ENCODE measurements at regions not wholly inside any gene's neighbourhood (a gene's known extent, or its start where the extent isn't known, plus 50 kb on each side); places are given as distances from the start of the nearest gene placed in this dataset.
"Not testable (repeated sequence)": the region's sequence is repeated elsewhere in the genome, so short reads cannot be mapped to it uniquely, and the experiment has no call there.

DNA sequence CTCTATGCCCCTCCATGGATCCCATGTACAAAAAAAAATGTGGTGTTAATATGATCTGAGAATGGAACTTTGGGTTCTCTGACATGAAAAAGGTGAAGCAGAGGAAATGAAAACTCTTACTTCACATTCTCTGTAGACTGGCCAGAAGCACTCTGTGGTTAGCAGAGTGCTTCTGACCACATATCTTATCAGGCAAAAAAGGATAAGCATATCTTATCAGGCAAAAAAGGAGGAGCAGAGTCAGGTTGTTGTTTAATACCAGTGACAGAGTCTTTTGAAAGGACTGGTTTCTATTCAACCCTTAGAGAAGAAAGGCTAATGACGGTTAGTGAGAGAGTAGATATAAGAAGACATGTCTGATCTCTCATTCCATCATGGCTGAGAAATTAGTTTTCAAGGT is 1404.8 kb downstream of the SLITRK1 start:
- Histone ChIP-seq H3K4me3 (ENCODE audit: low read length in 2 of 2) (no peak overlapping the region), H3K27ac (ENCODE audit: low read length) (no peak overlapping the region), H3K27me3 (ENCODE audit: control insufficient read depth in 1 of 2, insufficient read depth in 2 of 2, low read length in 2 of 2) (no peaks in the 10 kb centered on the region), H3K9me3 (ENCODE audit: control insufficient read depth in 2 of 2, low read length in 2 of 2) (no peaks in the 10 kb centered on the region), H3K4me1 (ENCODE audit: control insufficient read depth, insufficient read depth, low read length) (no peaks in the 10 kb centered on the region), H3K36me3 (ENCODE audit: control insufficient read depth in 2 of 2, insufficient read depth in 2 of 2, low read length in 2 of 2) (no peaks in the 10 kb centered on the region), H3K9ac (ENCODE audit: low read length in 2 of 2) (no peak overlapping the region)

DNA sequence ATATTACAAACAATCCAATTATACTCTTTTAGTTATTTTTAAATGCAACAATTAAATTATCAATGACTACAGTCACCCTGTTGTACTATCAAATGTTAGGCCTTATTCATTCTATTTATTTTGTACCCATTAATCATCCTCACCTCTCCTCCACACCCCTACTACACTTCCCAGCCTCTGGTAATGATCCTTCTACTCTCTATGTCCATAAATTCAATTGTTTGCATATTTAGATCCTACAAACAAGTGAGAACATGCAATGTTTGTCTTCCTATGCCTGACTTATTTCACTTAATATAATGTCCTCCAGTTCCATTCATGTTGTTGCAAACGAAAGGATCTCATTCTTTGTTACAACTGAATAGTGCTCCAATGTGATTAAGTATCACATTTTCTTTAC is 1414.6 kb downstream of the SLITRK1 start:
- Histone ChIP-seq H3K9me3 (ENCODE audit: control insufficient read depth in 2 of 2, low read length in 2 of 2) (no peaks in the 10 kb centered on the region), H3K36me3 (ENCODE audit: control insufficient read depth in 2 of 2, insufficient read depth in 2 of 2, low read length in 2 of 2) (no peaks in the 10 kb centered on the region), H3K4me1 (ENCODE audit: control insufficient read depth, insufficient read depth, low read length) (no peaks in the 10 kb centered on the region), H3K9ac (ENCODE audit: low read length in 2 of 2) (no peak overlapping the region), H3K27me3 (ENCODE audit: control insufficient read depth in 1 of 2, insufficient read depth in 2 of 2, low read length in 2 of 2) (no peaks in the 10 kb centered on the region), H3K4me3 (ENCODE audit: low read length in 2 of 2) (no peak overlapping the region), H3K27ac (ENCODE audit: low read length) (no peak overlapping the region)

GRCh38 chr13:82459575-82459974 is 1422.7 kb downstream of the SLITRK1 start:
- H3K9ac ChIP-seq (ENCODE audit: low read length in 2 of 2); H3K36me3 ChIP-seq (ENCODE audit: control insufficient read depth in 2 of 2, insufficient read depth in 2 of 2, low read length in 2 of 2); H3K4me1 ChIP-seq (ENCODE audit: control insufficient read depth, insufficient read depth, low read length); H3K9me3 ChIP-seq (ENCODE audit: control insufficient read depth in 2 of 2, low read length in 2 of 2); H3K4me3 ChIP-seq (ENCODE audit: low read length in 2 of 2); H3K27ac ChIP-seq (ENCODE audit: low read length); H3K27me3 ChIP-seq (ENCODE audit: control insufficient read depth in 1 of 2, insufficient read depth in 2 of 2, low read length in 2 of 2): not testable (repeated sequence)

GRCh38 chr13:82458169-82458568 is 1424.1 kb downstream of the SLITRK1 start:
- Histone ChIP-seq H3K9ac (ENCODE audit: low read length in 2 of 2) (no peak overlapping the region), H3K27ac (ENCODE audit: low read length) (no peak overlapping the region), H3K36me3 (ENCODE audit: control insufficient read depth in 2 of 2, insufficient read depth in 2 of 2, low read length in 2 of 2) (no peaks in the 10 kb centered on the region), H3K4me3 (ENCODE audit: low read length in 2 of 2) (no peak overlapping the region), H3K4me1 (ENCODE audit: control insufficient read depth, insufficient read depth, low read length) (no peaks in the 10 kb centered on the region), H3K9me3 (ENCODE audit: control insufficient read depth in 2 of 2, low read length in 2 of 2) (no peaks in the 10 kb centered on the region), H3K27me3 (ENCODE audit: control insufficient read depth in 1 of 2, insufficient read depth in 2 of 2, low read length in 2 of 2) (no peaks in the 10 kb centered on the region)

DNA sequence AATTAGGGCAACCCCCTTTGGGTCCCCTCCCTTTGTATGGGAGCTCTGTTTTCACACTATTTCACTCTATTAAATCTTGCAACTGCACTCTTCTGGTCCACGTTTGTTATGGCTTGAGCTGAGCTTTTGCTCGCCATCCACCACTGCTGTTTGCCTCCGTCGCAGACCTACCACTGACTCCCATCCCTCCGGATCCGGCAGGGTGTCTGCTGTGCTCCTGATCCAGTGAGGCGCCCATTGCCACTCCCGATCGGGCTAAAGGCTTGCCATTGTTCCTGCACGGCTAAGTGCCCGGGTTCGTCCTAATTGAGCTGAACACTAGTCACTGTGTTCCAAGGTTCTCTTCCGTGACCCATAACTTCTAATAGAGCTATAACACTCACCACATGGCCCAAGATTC is 1424.7 kb downstream of the SLITRK1 start:
- not testable (repeated sequence) for H3K27ac ChIP-seq (ENCODE audit: low read length); H3K4me1 ChIP-seq (ENCODE audit: control insufficient read depth, insufficient read depth, low read length); H3K9me3 ChIP-seq (ENCODE audit: control insufficient read depth in 2 of 2, low read length in 2 of 2)

DNA sequence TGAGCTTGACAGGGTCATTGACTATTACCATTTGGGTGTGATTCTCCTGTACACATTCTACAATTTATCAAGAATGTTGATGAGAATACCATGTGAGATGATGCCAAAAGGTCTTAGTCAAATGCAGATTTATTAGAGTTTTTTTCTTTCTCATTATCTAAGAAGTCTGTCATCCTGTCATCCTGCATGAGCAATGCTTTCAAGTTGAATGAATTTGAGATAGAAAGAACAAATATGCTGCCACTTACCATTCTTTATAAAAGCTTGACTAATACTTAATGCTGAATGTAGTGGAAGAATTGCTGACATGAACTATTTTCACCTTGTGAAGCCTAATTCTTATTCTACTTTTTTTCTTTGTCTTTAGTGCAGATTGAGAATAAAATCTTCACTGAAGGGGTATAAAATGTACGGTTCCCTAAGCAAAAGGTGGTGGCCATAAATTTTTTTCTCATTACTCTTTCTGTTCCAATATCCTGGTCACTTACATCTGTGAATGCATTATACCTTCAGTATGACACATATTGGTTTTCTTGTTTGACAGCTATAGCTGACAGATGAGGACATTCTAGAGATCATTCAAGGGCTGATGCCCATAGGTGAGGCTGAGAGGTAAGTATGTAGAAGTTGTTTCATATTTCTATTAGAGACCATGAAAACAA is 1434.7 kb downstream of the SLITRK1 start:
- H3K9ac ChIP-seq (ENCODE audit: low read length in 2 of 2) = no peak overlapping the region
- no peaks in the 10 kb centered on the region for H3K36me3 ChIP-seq (ENCODE audit: control insufficient read depth in 2 of 2, insufficient read depth in 2 of 2, low read length in 2 of 2)
- no peak overlapping the region for H3K4me3 ChIP-seq (ENCODE audit: low read length in 2 of 2)
- H3K4me1 ChIP-seq (ENCODE audit: control insufficient read depth, insufficient read depth, low read length) = no peaks in the 10 kb centered on the region
- no peak overlapping the region for H3K27ac ChIP-seq (ENCODE audit: low read length)
- no peaks in the 10 kb centered on the region for H3K9me3 ChIP-seq (ENCODE audit: control insufficient read depth in 2 of 2, low read length in 2 of 2)
- no peaks in the 10 kb centered on the region for H3K27me3 ChIP-seq (ENCODE audit: control insufficient read depth in 1 of 2, insufficient read depth in 2 of 2, low read length in 2 of 2)

More for the DNA sequence above, 1424.7 kb downstream of the SLITRK1 start:
- not testable (repeated sequence) for H3K27me3 ChIP-seq (ENCODE audit: control insufficient read depth in 1 of 2, insufficient read depth in 2 of 2, low read length in 2 of 2); H3K4me3 ChIP-seq (ENCODE audit: low read length in 2 of 2); H3K9ac ChIP-seq (ENCODE audit: low read length in 2 of 2); H3K36me3 ChIP-seq (ENCODE audit: control insufficient read depth in 2 of 2, insufficient read depth in 2 of 2, low read length in 2 of 2)

DNA sequence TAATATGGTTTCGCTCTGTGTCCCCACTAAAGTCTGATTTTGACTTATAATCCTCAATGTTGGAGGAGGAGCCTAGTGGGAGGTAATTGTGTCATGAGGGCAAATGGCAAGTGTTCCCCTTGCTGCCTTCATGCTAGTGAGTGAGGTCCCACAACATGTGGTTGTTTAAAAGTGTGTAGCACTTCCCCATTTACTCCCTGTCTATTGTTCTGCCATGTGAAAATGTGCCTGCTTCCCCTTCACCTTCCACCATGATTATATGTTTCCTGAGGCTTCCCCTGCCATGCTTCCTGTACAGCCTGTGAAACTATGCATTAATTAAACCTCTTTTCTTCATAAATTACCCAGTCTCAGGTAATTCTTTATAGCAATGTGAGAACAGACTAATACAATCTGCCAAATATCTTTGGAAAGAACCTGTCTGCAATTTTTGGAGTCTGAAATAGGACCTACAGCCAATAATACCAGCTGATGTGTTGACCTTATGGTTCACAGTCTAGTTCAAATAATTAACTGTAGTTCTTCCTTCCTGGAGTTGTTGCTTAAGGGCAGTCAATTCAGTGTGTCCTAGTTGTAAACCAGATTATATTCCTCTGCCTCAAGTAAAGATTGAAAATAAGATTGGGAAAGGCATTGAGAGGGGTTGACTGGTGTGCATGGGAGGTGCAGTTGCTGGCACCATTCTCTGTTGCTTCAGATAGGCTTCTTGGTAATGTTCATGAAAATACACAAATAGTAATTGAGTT is 1442.9 kb downstream of the SLITRK1 start:
- Histone ChIP-seq H3K4me1 (ENCODE audit: control insufficient read depth, insufficient read depth, low read length) (no peaks in the 10 kb centered on the region), H3K9ac (ENCODE audit: low read length in 2 of 2) (no peak overlapping the region), H3K4me3 (ENCODE audit: low read length in 2 of 2) (no peak overlapping the region), H3K27me3 (ENCODE audit: control insufficient read depth in 1 of 2, insufficient read depth in 2 of 2, low read length in 2 of 2) (no peaks in the 10 kb centered on the region), H3K9me3 (ENCODE audit: control insufficient read depth in 2 of 2, low read length in 2 of 2) (no peaks in the 10 kb centered on the region), H3K27ac (ENCODE audit: low read length) (no peak overlapping the region), H3K36me3 (ENCODE audit: control insufficient read depth in 2 of 2, insufficient read depth in 2 of 2, low read length in 2 of 2) (no peaks in the 10 kb centered on the region)

GRCh38 chr13:82438320-82438719 is 1444.0 kb downstream of the SLITRK1 start:
- Histone ChIP-seq H3K4me3 (ENCODE audit: low read length in 2 of 2) (no peak overlapping the region), H3K36me3 (ENCODE audit: control insufficient read depth in 2 of 2, insufficient read depth in 2 of 2, low read length in 2 of 2) (no peaks in the 10 kb centered on the region), H3K27me3 (ENCODE audit: control insufficient read depth in 1 of 2, insufficient read depth in 2 of 2, low read length in 2 of 2) (no peaks in the 10 kb centered on the region), H3K9me3 (ENCODE audit: control insufficient read depth in 2 of 2, low read length in 2 of 2) (no peaks in the 10 kb centered on the region), H3K9ac (ENCODE audit: low read length in 2 of 2) (no peak overlapping the region), H3K4me1 (ENCODE audit: control insufficient read depth, insufficient read depth, low read length) (no peaks in the 10 kb centered on the region), H3K27ac (ENCODE audit: low read length) (no peak overlapping the region)

GRCh38 chr13:82436099-82436585 is 1446.1 kb downstream of the SLITRK1 start:
- no peaks in the 10 kb centered on the region for H3K9me3 ChIP-seq (ENCODE audit: control insufficient read depth in 2 of 2, low read length in 2 of 2)
- no peak overlapping the region for H3K4me3 ChIP-seq (ENCODE audit: low read length in 2 of 2)
- no peaks in the 10 kb centered on the region for H3K27me3 ChIP-seq (ENCODE audit: control insufficient read depth in 1 of 2, insufficient read depth in 2 of 2, low read length in 2 of 2)
- no peak overlapping the region for H3K9ac ChIP-seq (ENCODE audit: low read length in 2 of 2)
- no peak overlapping the region for H3K27ac ChIP-seq (ENCODE audit: low read length)
- H3K36me3 ChIP-seq (ENCODE audit: control insufficient read depth in 2 of 2, insufficient read depth in 2 of 2, low read length in 2 of 2) = no peaks in the 10 kb centered on the region
- H3K4me1 ChIP-seq (ENCODE audit: control insufficient read depth, insufficient read depth, low read length) = no peaks in the 10 kb centered on the region

DNA sequence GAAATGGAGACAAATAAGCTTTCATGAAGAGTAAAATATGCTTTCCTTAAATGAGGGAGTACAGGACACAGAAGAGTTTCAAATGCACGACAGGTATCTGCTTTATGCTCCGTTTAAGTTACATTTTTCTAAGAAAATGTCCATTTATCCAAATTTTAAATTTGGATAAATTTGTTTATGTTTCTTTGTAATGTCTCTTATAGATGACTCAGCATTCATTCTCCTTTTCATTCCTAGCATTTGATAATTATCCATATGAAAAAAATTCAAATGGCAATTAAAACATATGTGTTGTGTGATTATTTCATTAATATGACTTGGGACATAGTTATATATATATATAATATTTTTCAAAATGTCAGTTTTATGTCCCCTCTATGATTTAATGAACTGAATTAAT is 1449.3 kb downstream of the SLITRK1 start:
- H3K27me3 ChIP-seq (ENCODE audit: control insufficient read depth in 1 of 2, insufficient read depth in 2 of 2, low read length in 2 of 2) = no peaks in the 10 kb centered on the region
- no peaks in the 10 kb centered on the region for H3K36me3 ChIP-seq (ENCODE audit: control insufficient read depth in 2 of 2, insufficient read depth in 2 of 2, low read length in 2 of 2)
- no peak overlapping the region for H3K9ac ChIP-seq (ENCODE audit: low read length in 2 of 2)
- H3K4me1 ChIP-seq (ENCODE audit: control insufficient read depth, insufficient read depth, low read length) = no peaks in the 10 kb centered on the region
- no peaks in the 10 kb centered on the region for H3K9me3 ChIP-seq (ENCODE audit: control insufficient read depth in 2 of 2, low read length in 2 of 2)
- no peak overlapping the region for H3K27ac ChIP-seq (ENCODE audit: low read length)
- H3K4me3 ChIP-seq (ENCODE audit: low read length in 2 of 2) = no peak overlapping the region

- Histone ChIP-seq H3K4me1 (ENCODE audit: control insufficient read depth, insufficient read depth, low read length) (no peaks in the 10 kb centered on the region), H3K4me3 (ENCODE audit: low read length in 2 of 2) (no peak overlapping the region), H3K9me3 (ENCODE audit: control insufficient read depth in 2 of 2, low read length in 2 of 2) (no peaks in the 10 kb centered on the region), H3K27ac (ENCODE audit: low read length) (no peak overlapping the region), H3K9ac (ENCODE audit: low read length in 2 of 2) (no peak overlapping the region), H3K27me3 (ENCODE audit: control insufficient read depth in 1 of 2, insufficient read depth in 2 of 2, low read length in 2 of 2) (no peaks in the 10 kb centered on the region), H3K36me3 (ENCODE audit: control insufficient read depth in 2 of 2, insufficient read depth in 2 of 2, low read length in 2 of 2) (no peaks in the 10 kb centered on the region)
Observed at GRCh38 chr13:82412749-82413148, 1469.5 kb downstream of the SLITRK1 start.

Data from stomach smooth muscle (tissue), 2 donors.